ENCODE measurements at regions not wholly inside any gene's neighbourhood (a gene's known extent, or its start where the extent isn't known, plus 50 kb on each side); places are given as distances from the start of the nearest gene placed in this dataset.

GRCh38 chr12:126883697-126884096 is 1383.3 kb upstream of the TMEM132C start:
- CTCF ChIA-PET: interaction anchor here (2.3 kb wide), 1 partner anchor 9 kb away, joined by 7 read pairs; no protein-coding TSS in a partner anchor
- no peak overlapping the region for H3K4me2 ChIP-seq (ENCODE audit: control insufficient read depth, insufficient read depth)

GRCh38 chr12:126889501-126889900 is 1377.5 kb upstream of the TMEM132C start:
- in situ Hi-C loops (cut with MboI): no loop called here
- H4K20me1 ChIP-seq (ENCODE audit: control insufficient read depth, insufficient read depth): no peaks in the 10 kb centered on the region
- no peak for ATAC-seq
- no peak overlapping the region for H2AFZ ChIP-seq (ENCODE audit: control insufficient read depth, low read depth, low read length)
- POLR2A ChIA-PET: no interaction called here
- CTCF ChIA-PET: no interaction called here
- SMC1A ChIA-PET (ENCODE audit: uncharacterized antibody, unreplicated experiment): no interaction called here
- no TSS peak for BruUV-seq (replicated peaks)
- no peak for FAIRE-seq
- RAD21 ChIA-PET (ENCODE audit: unreplicated experiment): no interaction called here
- no peaks in the 10 kb centered on the region for H3K27me3 ChIP-seq (replicated peaks in 1 of 2; ENCODE audit: control insufficient read depth in 2 of 2, insufficient read depth in 2 of 2, low read length in 1 of 2)
- H3K36me3 ChIP-seq (ENCODE audit: control insufficient read depth in 2 of 2, insufficient read depth in 2 of 2, low read length in 1 of 2): no peaks in the 10 kb centered on the region
- intact Hi-C loops (cut with micrococcal nuclease; ENCODE audit: unreplicated experiment): no loop called here
- no peak overlapping the region for H3K4me3 ChIP-seq
- no peaks in the 10 kb centered on the region for H3K9me3 ChIP-seq (replicated peaks; ENCODE audit: control insufficient read depth, insufficient read depth, low read length)
- H3K4me2 ChIP-seq (ENCODE audit: control insufficient read depth, insufficient read depth): no peak overlapping the region
- H3K4me1 ChIP-seq (ENCODE audit: control insufficient read depth, insufficient read depth, low read length): no peaks in the 10 kb centered on the region
- H3K27ac ChIP-seq (ENCODE audit: control insufficient read depth, insufficient read depth): no peak overlapping the region
- DNase-seq (ENCODE audit: low read depth, low spot score): no peak
- WGBS (ENCODE audit: insufficient coverage, insufficient replicate concordance, low lambda C conversion rate, missing lambda C conversion rate): 33% methylated on average over 4 of the region's 4 CpGs
- H3K9ac ChIP-seq (ENCODE audit: control insufficient read depth, insufficient read depth, low read length): no peak overlapping the region
- no peaks in the 10 kb centered on the region for H3K79me2 ChIP-seq (ENCODE audit: control insufficient read depth, insufficient read depth, low read length)
- TF ChIP-seq E4F1 (IDR thresholded peaks at IDR 0.05; ENCODE audit: borderline replicate concordance, partially characterized antibody): no peak
- no peak for TF ChIP-seq ZNF24 (IDR thresholded peaks at IDR 0.05)
- TF ChIP-seq PAX5 (IDR thresholded peaks at IDR 0.05; ENCODE audit: borderline replicate concordance, low read depth, low read length): no peak
- no peak for TF ChIP-seq MXI1 (IDR thresholded peaks at IDR 0.05; ENCODE audit: low read depth, low read length)
- no peak for TF ChIP-seq CBX5 (IDR thresholded peaks at IDR 0.05; ENCODE audit: low read depth)

More at GRCh38 chr12:126883697-126884096, 1383.3 kb upstream of the TMEM132C start:
- Histone ChIP-seq H4K20me1 (ENCODE audit: control insufficient read depth, insufficient read depth) (no peaks in the 10 kb centered on the region), H3K36me3 (ENCODE audit: control insufficient read depth in 2 of 2, insufficient read depth in 2 of 2, low read length in 1 of 2) (no peaks in the 10 kb centered on the region), H3K27ac (ENCODE audit: control insufficient read depth, insufficient read depth) (no peak overlapping the region), H3K9ac (ENCODE audit: control insufficient read depth, insufficient read depth, low read length) (no peak overlapping the region), H2AFZ (ENCODE audit: control insufficient read depth, low read depth, low read length) (no peak overlapping the region), H3K4me1 (ENCODE audit: control insufficient read depth, insufficient read depth, low read length) (no peaks in the 10 kb centered on the region), H3K9me3 (replicated peaks; ENCODE audit: control insufficient read depth, insufficient read depth, low read length) (no peaks in the 10 kb centered on the region), H3K4me3 (no peak overlapping the region), H3K79me2 (ENCODE audit: control insufficient read depth, insufficient read depth, low read length) (no peaks in the 10 kb centered on the region), H3K27me3 (replicated peaks in 1 of 2; ENCODE audit: control insufficient read depth in 2 of 2, insufficient read depth in 2 of 2, low read length in 1 of 2) (no peaks in the 10 kb centered on the region)
- no peak for FAIRE-seq
- WGBS (ENCODE audit: insufficient coverage, insufficient replicate concordance, low lambda C conversion rate, missing lambda C conversion rate): 4% methylated on average over 4 of the region's 4 CpGs
- TF ChIP-seq MXI1 (IDR thresholded peaks at IDR 0.05; ENCODE audit: low read depth, low read length): no peak
- TF ChIP-seq KDM1A (IDR thresholded peaks at IDR 0.05; ENCODE audit: borderline replicate concordance): no peak
- TF ChIP-seq POLR2AphosphoS2 (IDR thresholded peaks at IDR 0.05; ENCODE audit: low read depth, low read length): no peak
- no peak for TF ChIP-seq BACH1 (IDR thresholded peaks at IDR 0.05; ENCODE audit: borderline replicate concordance)
- TF ChIP-seq SP1 (IDR thresholded peaks at IDR 0.05; ENCODE audit: low read depth, low read length): no peak
- TF ChIP-seq ZZZ3 (IDR thresholded peaks at IDR 0.05; ENCODE audit: control insufficient read depth, insufficient read length, low read depth): no peak
- no peak for TF ChIP-seq E2F4 (IDR thresholded peaks at IDR 0.05; ENCODE audit: low read depth, low read length)
- no peak for TF ChIP-seq POLR2AphosphoS5 (IDR thresholded peaks at IDR 0.05; ENCODE audit: low read length)
- POLR2A ChIA-PET: interaction anchor here (0.7 kb wide), 1 partner anchor 9 kb away, joined by 3 read pairs; no protein-coding TSS in a partner anchor
- RAD21 ChIA-PET (ENCODE audit: unreplicated experiment): no interaction called here
- DNase-seq (ENCODE audit: low read depth, low spot score): no peak
- ATAC-seq: no peak
- SMC1A ChIA-PET (ENCODE audit: uncharacterized antibody, unreplicated experiment): interaction anchor here (0.7 kb wide), 1 partner anchor 100 kb away, joined by 3 read pairs; no protein-coding TSS in a partner anchor
- BruUV-seq (replicated peaks): no TSS peak
- intact Hi-C loops (cut with micrococcal nuclease; ENCODE audit: unreplicated experiment): no loop called here
- in situ Hi-C loops (cut with MboI): no loop called here
